ENCODE measurements at regions not wholly inside any gene's neighbourhood (a gene's known extent, or its start where the extent isn't known, plus 50 kb on each side); places are given as distances from the start of the nearest gene placed in this dataset.
"Not testable (repeated sequence)": the region's sequence is repeated elsewhere in the genome, so short reads cannot be mapped to it uniquely, and the experiment has no call there.

- TF ChIP-seq CTCF (IDR thresholded peaks at IDR 0.05); CHD2 (IDR thresholded peaks at IDR 0.05; ENCODE audit: low read length, partially characterized antibody); MXI1 (IDR thresholded peaks at IDR 0.05; ENCODE audit: low read depth, low read length); POLR2AphosphoS5 (IDR thresholded peaks at IDR 0.05; ENCODE audit: low read depth, low read length); RXRA (IDR thresholded peaks at IDR 0.05; ENCODE audit: borderline replicate concordance, low read depth); MAX (IDR thresholded peaks at IDR 0.05; ENCODE audit: low read depth); FOSL2 (IDR thresholded peaks at IDR 0.05; ENCODE audit: borderline replicate concordance, low read depth): not testable (repeated sequence)
Observed at GRCh38 chr4:4106923-4107322, 119.8 kb downstream of the OTOP1 start.
